ENCODE measurements at regions not wholly inside any gene's neighbourhood (a gene's known extent, or its start where the extent isn't known, plus 50 kb on each side); places are given as distances from the start of the nearest gene placed in this dataset.

GRCh38 chr2:23077596-23077995, 307.4 kb upstream of the KLHL29 start:
- DNase-seq (ENCODE audit: low read depth), result no peak
- no peak overlapping the region for H3K4me3 ChIP-seq (ENCODE audit: low read depth, low read length)
- TF ChIP-seq, protein P1, sequence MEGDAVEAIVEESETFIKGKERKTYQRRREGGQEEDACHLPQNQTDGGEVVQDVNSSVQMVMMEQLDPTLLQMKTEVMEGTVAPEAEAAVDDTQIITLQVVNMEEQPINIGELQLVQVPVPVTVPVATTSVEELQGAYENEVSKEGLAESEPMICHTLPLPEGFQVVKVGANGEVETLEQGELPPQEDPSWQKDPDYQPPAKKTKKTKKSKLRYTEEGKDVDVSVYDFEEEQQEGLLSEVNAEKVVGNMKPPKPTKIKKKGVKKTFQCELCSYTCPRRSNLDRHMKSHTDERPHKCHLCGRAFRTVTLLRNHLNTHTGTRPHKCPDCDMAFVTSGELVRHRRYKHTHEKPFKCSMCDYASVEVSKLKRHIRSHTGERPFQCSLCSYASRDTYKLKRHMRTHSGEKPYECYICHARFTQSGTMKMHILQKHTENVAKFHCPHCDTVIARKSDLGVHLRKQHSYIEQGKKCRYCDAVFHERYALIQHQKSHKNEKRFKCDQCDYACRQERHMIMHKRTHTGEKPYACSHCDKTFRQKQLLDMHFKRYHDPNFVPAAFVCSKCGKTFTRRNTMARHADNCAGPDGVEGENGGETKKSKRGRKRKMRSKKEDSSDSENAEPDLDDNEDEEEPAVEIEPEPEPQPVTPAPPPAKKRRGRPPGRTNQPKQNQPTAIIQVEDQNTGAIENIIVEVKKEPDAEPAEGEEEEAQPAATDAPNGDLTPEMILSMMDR (IDR thresholded peaks at IDR 0.05; ENCODE audit: control insufficient read depth, extremely low read depth, insufficient read depth), result no peak

- DNase-seq (ENCODE audit: low read depth), result no peak
- TF ChIP-seq, protein P1 (IDR thresholded peaks at IDR 0.05; ENCODE audit: control insufficient read depth, extremely low read depth, insufficient read depth), result no peak
- no peak overlapping the region for H3K4me3 ChIP-seq (ENCODE audit: low read depth, low read length)
Measured at GRCh38 chr2:23078784-23079434, 306.1 kb upstream of the KLHL29 start.

DNA sequence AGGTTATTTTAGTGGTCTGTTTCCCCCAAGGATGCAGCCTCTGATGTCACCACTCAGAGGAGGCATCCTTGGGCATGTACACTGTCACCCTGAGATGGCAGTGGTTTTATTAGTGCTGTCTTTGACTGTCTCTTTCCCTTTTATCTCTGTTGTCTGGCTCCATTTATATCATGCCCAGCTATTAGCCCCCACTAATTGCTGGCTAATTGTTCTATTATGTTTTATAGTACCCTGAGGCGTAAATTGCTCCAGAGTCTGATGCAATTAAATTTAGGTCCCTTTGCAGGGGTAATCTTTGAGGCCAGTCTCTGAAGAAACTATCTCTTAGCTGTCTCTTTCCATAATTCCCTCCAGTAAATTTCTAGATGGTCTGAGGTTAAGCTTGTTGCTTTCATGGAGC, 301.0 kb upstream of the KLHL29 start:
- DNase-seq (ENCODE audit: low read depth), result no peak
- TF ChIP-seq, protein P1 (IDR thresholded peaks at IDR 0.05; ENCODE audit: control insufficient read depth, extremely low read depth, insufficient read depth), result no peak
- no peak overlapping the region for H3K4me3 ChIP-seq (ENCODE audit: low read depth, low read length)

GRCh38 chr2:23091019-23091418, 294.0 kb upstream of the KLHL29 start:
- TF ChIP-seq, protein P1 (IDR thresholded peaks at IDR 0.05; ENCODE audit: control insufficient read depth, extremely low read depth, insufficient read depth), result no peak
- no peak for DNase-seq (ENCODE audit: low read depth)
- no peak overlapping the region for H3K4me3 ChIP-seq (ENCODE audit: low read depth, low read length)

DNA sequence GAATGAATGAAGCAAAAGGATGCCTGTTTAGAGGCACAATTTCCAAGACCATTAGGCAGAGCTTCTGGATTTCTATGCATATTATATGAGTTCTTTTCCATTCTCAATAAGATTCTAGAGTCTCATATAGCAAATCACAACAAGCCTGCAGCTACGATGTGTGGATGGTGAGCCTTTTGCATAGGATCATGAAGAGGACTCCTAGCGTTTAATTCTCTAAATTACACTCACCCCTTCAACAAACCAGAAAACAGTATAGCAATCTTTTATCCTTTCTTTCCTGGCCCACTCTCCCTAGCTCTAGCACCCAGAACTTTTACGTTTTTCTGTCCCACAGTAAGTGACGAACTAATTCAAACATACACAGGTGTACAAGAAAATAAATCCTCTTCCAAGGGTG, 293.1 kb upstream of the KLHL29 start:
- TF ChIP-seq, protein P1 (IDR thresholded peaks at IDR 0.05; ENCODE audit: control insufficient read depth, extremely low read depth, insufficient read depth), result no peak
- H3K4me3 ChIP-seq (ENCODE audit: low read depth, low read length), result no peak overlapping the region
- no peak for DNase-seq (ENCODE audit: low read depth)

DNA sequence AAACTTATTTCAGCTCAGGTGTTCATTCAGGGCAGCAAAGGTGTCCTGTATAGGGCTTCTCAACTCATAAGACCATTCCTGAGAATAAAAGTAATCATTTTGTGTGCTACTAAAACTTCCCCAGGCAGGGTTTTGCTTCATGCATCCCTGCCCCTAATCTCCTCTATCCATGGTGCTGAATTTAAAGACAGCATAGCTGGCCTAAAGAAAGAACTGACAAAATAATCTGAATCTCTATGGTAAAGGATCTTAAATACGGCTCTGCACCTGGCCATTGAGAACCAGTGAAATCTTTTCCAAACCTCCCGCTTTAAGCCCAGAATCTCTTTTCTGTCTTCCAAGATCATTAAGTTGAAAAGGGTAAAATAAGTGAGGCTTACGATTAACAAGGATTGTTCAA, 292.1 kb upstream of the KLHL29 start:
- DNase-seq (ENCODE audit: low read depth), result no peak
- H3K4me3 ChIP-seq (ENCODE audit: low read depth, low read length), result no peak overlapping the region
- TF ChIP-seq, protein P1 (IDR thresholded peaks at IDR 0.05; ENCODE audit: control insufficient read depth, extremely low read depth, insufficient read depth), result no peak

DNA sequence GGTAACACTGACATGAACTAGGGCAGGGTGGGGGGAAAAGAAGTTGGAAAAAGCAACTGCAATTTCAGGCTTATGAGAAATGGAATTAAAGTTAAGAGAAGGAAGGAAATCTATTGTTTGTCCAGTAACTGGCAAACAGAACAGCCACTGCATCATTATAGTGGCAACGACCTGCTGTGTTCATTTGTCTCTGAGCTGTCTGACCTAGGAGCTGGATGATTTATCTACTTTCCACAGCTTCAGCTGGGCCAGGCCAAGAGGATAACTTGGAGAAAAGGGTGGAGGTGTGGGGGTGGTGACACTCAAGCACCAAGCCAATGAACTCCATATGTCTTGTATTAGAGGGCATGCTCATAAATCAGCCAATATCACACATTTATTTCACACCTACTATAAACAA, 291.5 kb upstream of the KLHL29 start:
- no peak for DNase-seq (ENCODE audit: low read depth)

More for the DNA sequence above, 291.5 kb upstream of the KLHL29 start:
- TF ChIP-seq, protein P1 (IDR thresholded peaks at IDR 0.05; ENCODE audit: control insufficient read depth, extremely low read depth, insufficient read depth), result no peak
- no peak overlapping the region for H3K4me3 ChIP-seq (ENCODE audit: low read depth, low read length)

Data from LNCaP clone FGC (cell line).